GM21576 (cell line): ENCODE measurements at regions not wholly inside any gene's neighbourhood (a gene's known extent, or its start where the extent isn't known, plus 50 kb on each side); places are given as distances from the start of the nearest gene placed in this dataset.

Experiments
- ATAC-seq: cut with Tn5 transposase; IDR thresholded peaks from one replicate; pipeline ENCODE4 v1.9.1; 2021; ENCODE audit warnings: mild to moderate bottlenecking, moderate library complexity; ENCODE audit not compliant: unreplicated experiment

DNA sequence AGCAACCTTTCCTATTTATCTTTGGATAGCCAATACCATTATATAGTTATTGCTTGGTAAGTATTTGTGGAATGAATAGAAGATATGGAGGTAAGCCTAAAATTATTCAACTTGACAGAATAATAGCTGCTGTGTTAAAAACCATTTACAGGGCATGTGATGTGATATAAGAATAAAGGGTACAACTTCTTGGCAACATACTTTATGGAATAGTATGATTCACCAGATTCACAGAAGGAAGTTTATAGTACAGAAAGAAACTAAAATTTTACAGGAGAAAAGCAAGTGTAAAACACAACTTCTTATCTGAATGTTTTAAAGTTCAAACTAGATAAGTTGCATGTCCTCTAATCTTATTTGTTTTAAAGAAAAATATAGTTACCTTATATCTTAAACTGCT, 186.4 kb upstream of the ZRANB2 start:
- ATAC-seq, result no peak

DNA sequence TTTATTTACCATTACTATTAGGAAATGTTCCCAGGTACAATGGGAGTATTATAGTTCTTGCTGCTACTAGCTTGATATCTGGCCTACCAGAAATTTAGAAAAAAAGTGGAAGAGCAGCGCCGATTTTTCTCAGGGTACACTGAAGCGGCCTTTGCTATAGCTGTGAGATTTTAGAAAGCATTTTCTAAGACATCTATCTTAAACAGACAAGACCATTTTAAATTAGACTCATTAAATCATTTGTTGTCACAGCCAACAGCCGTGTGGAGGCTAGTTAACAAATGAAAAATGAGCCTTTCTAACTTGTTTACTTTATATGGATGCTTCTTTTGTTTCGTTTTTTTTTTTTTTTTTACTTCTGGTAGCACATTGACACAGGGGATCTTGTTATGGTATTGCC, 183.2 kb upstream of the ZRANB2 start:
- no peak for ATAC-seq

DNA sequence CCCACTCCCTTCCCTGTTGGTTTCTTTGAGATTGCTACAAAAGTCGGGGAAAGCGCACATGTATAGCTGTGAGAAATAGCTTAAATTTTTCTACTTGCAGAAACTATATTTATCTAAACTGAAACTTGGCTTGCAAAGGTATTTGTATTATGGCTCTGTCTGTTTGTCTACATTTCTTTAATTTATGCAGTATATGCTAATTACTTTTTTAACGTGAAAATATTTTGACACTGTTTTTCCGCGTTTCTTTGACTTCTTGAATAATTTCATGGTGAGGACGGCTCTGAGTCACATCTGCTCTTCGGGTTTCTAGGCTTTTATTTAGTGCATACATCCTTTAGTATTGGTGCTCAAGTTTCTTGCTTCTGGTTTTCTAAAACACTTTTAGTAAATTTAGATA, 182.1 kb upstream of the ZRANB2 start:
- ATAC-seq, result no peak

DNA sequence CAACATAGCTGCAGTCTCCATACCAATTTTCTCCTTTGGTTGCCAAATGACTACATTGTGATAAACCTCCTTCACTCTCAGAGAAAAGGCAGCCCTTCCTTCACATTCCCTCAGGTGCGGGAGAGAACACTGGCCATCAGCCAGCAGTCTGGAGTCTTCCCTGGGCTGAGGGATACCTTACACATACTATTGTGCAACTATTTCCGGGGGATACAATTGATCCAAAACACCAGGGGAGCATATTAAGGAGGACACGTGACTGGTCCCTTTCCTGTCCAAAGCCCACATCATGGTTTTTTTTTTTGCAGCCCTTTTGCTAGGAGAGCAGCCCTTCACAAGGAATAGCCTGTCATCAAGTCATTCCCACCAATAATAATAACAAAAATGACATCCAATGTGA, 172.1 kb upstream of the ZRANB2 start:
- no peak for ATAC-seq

DNA sequence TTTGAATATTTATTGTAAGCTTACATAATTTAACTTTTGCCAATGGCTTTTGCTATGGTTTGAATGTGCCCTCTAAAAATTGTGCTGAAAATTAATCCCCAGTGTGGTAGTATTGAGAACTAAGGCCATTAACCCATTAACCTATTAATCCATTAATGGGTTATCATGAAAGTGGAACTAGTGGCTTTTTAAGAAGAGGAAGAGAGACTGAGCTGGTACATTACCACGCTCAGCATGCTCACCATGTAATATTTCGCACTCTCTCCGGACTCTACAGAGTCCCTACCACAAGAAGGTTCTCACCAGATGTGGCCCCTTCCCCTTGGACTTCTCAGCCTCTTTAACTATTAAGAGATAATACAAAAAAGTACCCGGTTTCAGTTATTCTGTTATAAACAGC, 164.4 kb upstream of the ZRANB2 start:
- ATAC-seq, result no peak

DNA sequence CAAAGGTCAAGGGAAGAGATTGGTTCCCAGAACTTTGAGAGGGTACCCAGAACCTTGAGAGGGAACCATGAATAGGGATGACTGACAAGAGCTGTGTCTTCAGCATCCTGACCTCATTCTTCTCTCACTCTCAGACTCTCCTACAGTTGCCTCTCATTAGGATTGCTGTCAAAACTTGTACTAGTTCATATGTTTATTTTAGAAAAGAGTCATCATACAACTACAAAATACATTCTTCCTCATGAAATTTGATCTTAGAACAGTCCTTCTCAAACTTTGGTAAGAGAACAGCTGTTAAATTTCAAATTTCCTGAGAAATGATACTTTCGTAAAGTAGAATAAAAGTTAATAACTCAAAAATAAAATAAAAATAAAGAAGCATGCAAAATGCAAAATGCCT, 161.4 kb upstream of the ZRANB2 start:
- no peak for ATAC-seq

DNA sequence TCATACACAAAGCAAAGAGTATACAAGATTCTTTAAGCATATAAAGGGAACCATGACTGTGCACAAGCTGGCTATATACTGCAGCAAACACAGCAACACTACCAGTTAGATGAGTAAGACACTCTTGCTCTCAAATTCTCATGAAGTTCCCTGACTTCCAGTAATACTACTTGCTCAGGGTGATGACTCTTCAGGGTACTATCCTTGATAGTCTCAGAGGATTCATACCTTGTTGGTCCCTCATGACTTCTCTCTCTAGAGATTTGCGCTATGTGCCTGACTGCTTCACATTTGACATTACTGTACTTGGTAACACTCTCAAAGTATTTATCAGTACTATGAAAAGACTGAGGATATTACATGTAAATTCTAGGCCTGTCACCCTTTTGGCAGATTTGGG, 159.8 kb upstream of the ZRANB2 start:
- no peak for ATAC-seq

DNA sequence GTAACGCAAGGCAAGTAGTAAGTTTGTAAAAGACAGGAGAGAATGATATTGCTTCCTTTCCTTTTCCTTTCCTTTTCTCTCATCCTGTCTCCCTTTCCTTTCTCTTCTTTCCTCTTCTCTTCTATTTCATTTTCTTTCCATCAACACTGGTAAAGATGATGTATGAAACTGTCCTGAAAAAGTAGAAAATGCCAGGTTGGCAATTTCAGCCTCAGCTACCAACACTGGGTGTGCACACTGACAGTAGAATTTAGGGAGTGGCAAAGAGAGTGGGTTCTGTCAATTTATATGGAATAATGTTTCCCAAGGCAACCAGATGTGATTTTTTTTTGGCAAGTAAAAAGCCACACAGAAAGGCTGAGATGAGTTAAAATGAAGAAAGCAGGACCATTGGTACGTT, 155.7 kb upstream of the ZRANB2 start:
- ATAC-seq, result no peak

DNA sequence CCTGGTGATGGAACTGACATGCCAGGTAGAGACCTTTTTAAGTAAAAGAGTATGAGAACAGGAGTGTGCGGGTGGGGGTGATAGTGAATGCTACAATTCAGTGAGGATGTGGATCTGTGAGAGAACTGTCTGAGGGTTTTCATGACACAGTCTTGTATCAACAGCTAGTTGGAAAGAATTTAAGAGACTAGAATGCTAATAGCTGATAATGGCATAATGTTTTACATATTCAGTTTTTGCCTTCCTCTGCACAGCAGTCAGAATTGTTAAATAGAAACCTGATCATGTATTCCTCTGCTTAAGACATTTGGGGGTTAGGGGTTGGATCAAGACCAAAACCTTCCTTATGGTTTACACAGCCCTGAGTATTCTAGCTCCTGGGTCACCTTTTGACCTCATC, 152.8 kb upstream of the ZRANB2 start:
- ATAC-seq, result no peak

DNA sequence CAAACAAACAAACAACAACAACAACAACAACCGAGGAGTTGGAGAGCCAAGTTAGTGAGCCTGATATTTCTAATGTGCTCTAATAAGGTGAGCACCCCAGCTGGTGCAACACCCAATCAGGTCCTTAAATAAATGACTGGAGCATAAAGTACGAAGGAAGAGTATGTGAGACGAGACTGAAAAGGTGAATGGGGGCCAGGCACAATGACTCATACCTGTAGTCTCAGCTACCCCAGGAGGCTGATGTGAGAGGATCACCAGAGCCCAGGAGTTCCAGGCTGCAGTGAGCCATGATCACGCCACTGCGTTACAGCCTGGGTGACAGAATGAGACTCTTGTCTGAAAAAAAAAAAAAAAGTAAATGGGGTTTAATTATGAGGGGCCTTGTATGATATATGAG, 152.0 kb upstream of the ZRANB2 start:
- ATAC-seq, result no peak

DNA sequence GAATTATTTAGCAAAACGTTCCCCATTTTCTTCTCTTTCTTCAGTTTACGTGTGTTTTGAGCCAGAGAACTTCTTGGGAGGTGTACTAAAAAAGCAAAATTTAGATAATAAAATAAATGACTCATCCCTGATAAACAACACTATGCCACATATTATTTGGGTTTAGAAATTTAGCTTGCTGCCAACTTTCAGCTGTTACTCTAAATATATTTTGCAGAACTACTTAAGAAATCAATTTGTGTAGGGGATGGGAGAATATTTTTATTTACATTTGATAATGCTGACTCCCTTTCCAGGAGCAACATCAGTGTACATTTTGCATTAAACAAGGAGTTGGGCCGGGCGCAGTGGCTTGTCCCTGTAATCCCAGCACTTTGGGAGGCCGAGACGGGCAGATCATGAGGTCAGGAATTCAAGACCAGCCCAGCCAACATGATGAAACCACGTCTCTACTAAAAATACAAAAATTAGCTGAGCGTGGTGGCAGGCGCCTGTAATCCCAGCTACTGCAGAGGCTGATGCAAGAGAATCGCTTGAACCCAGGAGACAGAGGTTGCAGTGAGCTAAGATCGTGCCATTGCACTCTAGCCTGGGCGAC, 151.4 kb upstream of the ZRANB2 start:
- ATAC-seq, result no peak

DNA sequence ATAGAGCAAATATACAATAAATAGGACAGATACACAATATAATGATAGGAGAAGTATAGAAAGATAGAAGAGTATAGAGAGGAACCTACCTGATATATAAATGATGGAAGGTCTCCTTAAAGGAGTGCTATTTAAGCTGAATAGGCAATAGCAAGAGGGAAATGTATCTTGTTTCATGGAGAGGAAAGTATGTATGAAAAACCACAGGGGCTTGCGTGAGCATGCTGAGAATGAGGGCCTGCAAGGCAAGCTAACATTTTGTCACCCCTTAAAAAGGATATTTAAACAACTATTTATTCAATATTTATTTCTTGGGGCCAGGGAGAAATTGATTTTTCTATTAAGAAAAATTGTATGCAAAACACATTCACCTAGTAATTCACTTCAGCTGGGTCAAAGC, 150.9 kb upstream of the ZRANB2 start:
- ATAC-seq, result no peak

DNA sequence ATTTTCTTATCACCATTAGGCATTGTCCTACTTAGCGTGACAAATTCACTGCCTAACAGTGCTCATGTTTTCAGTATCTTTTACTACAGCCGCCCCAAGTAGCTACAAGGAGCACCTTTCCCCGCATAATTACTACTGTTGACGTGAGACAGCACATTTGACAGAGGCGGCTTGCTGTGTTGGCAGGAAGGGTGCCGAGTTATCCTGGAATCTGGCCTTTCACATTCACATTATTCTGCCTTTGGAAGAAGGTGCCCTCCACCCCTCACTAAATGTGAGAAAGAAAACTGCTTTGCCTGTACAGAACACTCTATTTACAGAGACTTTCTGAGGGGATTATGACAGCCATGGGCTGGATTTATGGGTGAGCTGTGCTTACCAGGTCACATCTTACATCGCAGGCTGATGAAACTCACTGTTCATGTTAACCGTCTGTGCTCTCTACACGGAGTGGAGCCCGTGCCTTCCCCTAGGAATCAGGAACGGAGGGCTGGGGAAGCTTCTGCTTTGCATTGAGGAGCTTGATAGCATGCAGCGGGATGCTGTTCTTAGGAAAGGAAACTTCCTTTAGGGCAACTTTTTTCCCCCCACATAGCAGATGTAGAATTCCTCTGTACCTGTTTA, 148.0 kb upstream of the ZRANB2 start:
- ATAC-seq, result no peak

DNA sequence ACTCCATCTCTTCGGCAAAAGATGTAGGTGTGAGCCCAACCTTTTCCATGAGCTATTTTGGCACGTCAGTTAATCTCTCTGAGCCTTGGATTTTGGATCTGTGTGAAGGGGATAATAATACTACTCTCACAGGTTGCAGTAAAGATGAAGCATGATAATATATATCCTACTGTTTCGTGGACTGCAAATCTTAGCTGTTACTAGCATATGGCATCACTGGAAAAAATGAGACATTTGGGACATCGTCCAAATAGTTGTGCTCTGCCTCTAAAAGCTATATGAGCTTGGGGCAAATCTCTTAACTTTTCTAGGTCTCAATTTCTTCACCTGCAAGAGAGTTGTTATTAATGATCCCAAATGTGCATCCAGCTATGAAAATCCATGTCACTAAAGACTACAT, 147.4 kb upstream of the ZRANB2 start:
- ATAC-seq, result no peak

DNA sequence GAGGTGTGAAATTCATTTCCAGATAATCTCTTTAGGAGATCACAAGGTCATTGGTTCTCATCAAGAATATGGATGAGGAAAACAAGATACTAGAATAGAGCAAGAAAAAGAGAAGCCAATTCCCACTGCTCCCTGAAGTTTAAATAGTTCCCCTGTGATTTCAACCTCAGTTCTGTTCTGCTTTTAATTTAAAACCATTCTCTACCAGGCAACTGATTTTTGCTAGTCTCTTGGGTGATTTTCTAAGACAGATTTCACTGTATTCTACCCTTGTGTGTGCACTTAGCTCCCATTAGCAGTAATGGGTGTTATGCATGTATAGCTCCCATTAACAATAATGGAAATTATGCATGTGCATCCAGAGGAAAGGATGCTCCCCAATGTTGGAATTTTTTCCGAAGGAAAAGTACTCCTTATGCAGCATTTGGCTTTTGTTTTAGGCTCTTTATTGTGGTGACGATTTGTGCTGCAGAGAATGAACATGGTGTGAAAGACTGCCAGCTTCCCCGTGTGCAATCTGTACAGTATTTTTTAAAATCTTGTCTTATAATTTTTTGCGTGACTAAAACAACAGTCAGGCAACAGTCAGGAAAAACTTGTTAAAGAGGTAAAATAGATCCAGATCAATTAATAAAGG, 144.0 kb upstream of the ZRANB2 start:
- no peak for ATAC-seq

DNA sequence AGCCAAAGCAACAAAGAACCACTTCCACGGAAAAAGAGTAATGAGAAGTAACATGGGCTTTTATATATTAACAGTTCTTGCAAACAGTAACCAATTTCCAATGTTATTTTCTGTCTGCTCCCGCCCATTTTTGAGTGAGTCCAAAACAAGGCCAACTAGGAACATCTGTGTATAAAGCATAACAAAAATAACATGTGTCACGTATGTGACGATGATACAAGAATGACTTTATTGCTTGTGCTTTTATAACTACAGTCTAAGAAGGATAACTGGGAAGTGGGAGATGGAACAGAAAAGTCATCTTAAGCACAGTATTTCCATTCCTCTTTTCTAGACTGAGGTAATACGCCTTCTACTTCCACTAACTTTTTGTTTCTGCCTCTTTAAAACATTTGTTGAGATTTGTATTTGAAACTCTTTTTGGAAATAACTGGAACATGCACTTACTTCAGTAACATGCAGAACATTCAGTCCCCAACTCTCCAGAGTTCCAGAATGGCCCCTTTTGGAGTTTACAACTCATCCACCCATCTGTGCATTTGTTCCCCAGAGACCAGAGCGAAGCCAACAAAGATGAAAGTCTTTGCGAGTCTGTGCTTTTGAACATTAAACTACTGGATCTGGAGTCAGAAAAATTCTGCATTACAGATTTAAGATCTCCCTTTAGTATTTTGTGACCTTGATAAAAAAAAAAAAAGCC, 143.0 kb upstream of the ZRANB2 start:
- ATAC-seq, result no peak

DNA sequence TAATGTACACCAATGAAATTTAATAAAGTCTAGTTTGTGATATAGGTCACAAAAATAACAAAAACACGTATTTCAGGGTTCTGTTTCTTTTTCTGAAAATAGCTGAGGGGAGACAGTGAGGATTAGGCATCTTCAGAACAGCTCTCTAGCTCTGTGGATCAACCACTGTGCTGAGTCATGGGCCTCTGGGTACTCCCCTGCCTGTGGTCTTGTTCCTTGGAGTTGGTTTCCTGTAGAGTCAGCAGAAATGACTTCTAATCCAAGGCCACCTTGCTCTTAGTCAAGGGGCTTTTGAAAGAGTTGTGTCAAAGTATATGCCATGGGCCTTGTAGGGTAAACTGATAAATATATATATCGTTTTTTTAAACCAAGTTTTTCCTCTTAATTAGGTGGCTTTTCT, 141.8 kb upstream of the ZRANB2 start:
- ATAC-seq, result no peak

DNA sequence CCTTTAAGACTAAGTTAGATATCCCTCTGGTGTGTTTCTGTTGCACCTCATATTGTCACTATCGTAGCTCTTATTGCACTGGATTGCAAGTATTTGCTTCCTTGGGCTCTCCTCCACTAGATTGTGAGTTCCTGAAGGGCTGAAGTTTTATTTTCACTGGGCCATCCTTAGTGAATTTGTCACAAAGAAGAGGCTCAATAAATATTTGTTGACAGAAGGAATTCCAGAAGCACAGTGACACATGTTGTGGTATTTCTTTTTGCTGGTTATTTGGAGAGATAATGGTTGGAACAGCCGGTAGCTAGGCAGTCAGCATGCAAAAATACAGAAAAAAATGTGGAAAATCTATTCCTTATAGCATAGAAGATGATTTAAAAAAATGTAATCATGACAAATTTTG, 129.9 kb upstream of the ZRANB2 start:
- ATAC-seq, result no peak

DNA sequence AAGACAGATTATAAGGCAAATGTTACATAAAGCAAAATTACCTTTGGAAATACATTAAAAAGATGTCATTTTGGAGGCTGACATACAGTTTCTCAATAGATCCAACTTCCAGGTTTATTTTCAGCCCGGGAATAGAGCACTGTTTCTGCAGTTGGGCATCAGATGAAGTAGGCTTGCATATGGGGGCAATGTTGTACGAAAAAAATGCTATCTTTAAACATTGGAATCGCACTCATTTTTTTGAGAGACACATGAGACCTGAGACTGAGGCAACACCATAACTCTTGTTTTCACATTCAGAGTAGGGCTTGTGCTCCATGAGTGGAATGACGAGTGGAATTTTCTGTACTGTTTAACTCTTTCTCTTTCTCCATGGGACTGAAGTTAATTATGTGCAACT, 122.4 kb upstream of the ZRANB2 start:
- ATAC-seq, result no peak

DNA sequence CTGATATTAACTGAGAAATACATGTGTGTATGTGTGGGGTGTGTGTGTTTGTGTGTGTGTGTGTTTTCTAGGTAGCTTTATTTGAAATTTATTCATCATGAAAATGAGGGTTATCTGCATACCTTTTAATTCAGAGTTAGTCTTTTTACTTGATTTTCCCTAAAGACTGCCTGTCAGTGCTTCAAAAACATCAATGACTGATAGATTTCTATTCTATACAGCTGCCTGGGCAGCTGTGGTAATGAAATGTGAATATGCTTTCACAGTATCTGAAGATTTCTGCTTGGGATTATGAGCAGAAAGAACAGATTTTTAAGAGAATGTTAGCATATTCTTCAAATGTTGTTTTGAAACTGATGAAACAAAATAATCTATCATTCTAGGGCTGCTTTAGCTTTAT, 119.7 kb upstream of the ZRANB2 start:
- no peak for ATAC-seq

DNA sequence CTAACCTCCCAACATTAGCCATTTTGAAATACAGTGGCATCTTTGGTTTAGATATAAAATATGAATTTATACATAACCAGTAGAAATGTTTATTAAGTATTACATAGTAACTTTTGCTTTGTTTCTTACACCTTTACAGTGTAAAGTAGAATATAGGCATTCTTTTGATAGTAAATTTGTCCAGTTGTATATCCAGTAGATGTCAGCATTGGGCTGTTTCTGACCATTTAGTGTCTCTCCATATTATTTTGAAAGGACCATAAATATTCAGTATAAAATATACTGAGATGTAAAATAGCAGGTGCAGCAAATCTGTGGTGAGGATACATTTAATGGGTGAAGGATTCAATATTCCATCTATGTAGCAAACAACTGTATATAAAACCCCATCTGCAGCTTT, 115.8 kb upstream of the ZRANB2 start:
- ATAC-seq, result no peak

DNA sequence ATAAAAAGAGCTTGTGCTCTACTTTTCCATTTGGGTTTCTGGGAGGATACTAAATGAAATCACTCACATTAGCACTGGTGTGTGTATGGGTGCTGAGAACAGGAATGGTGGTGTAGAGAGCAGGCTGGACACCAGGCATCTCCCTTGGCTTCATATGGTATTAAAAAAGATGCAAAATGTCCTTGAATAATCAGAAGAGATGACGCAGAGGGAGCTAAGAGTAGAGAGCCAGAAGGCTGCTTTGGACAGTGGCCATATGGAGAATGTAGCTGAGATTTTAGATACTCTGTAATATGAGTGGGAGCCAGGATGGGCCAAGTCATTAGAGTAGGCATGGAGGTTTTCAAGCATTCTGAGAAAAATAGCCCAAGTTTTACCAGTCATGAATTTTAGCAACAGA, 112.3 kb upstream of the ZRANB2 start:
- ATAC-seq, result no peak
